NCI-H1092 treated with DMSO at 0.1 percent for 48 hours (cell line): ENCODE measurements at regions not wholly inside any gene's neighbourhood (a gene's known extent, or its start where the extent isn't known, plus 50 kb on each side); places are given as distances from the start of the nearest gene placed in this dataset.

Experiments used
- DNase-seq: peaks from one replicate; lab custom pipeline; 2025; lab: John Stamatoyannopoulos, UW

- DNase-seq, result peak; percentile 4
Measured at GRCh38 chr13:39244561-39245230, 206.4 kb downstream of the NHLRC3 start.

- no peak for DNase-seq
Measured at GRCh38 chr13:39245688-39246087, 207.4 kb downstream of the NHLRC3 start.

GRCh38 chr13:39249982-39250381 is 211.7 kb downstream of the NHLRC3 start:
- DNase-seq, result no peak

GRCh38 chr13:39250440-39250839 is 212.2 kb downstream of the NHLRC3 start:
- no peak for DNase-seq

GRCh38 chr13:39251340-39251739 is 213.1 kb downstream of the NHLRC3 start:
- no peak for DNase-seq

GRCh38 chr13:39253774-39254173 is 215.5 kb downstream of the NHLRC3 start:
- DNase-seq, result no peak

- DNase-seq, result no peak
Measured at GRCh38 chr13:39254601-39255000, 216.3 kb downstream of the NHLRC3 start.

GRCh38 chr13:39257642-39258041 is 219.4 kb downstream of the NHLRC3 start:
- DNase-seq, result no peak

- no peak for DNase-seq
Measured at GRCh38 chr13:39259371-39260140, 221.3 kb downstream of the NHLRC3 start.

GRCh38 chr13:39263033-39263432 is 224.8 kb downstream of the NHLRC3 start:
- DNase-seq, result peak; percentile 53

- no peak for DNase-seq
Measured at GRCh38 chr13:39263531-39263930, 225.3 kb downstream of the NHLRC3 start.

- no peak for DNase-seq
Measured at GRCh38 chr13:39266426-39266825, 228.2 kb downstream of the NHLRC3 start.

GRCh38 chr13:39268398-39268797 is 230.1 kb downstream of the NHLRC3 start:
- DNase-seq, result no peak

- no peak for DNase-seq
Measured at GRCh38 chr13:39269004-39269403, 230.7 kb downstream of the NHLRC3 start.

- DNase-seq, result no peak
Measured at GRCh38 chr13:39269411-39269810, 231.2 kb downstream of the NHLRC3 start.

GRCh38 chr13:39272994-39273393 is 234.7 kb downstream of the NHLRC3 start:
- DNase-seq, result no peak

- peak; percentile 9 for DNase-seq
Measured at GRCh38 chr13:39273953-39274738, 235.9 kb downstream of the NHLRC3 start.

GRCh38 chr13:39274739-39275325 is 236.6 kb downstream of the NHLRC3 start:
- no peak for DNase-seq

- no peak for DNase-seq
Measured at GRCh38 chr13:39279077-39279476, 240.8 kb downstream of the NHLRC3 start.

- no peak for DNase-seq
Measured at GRCh38 chr13:39281539-39282150, 243.4 kb downstream of the NHLRC3 start.

- DNase-seq, result no peak
Measured at GRCh38 chr13:39282400-39282972, 244.2 kb downstream of the NHLRC3 start.

- DNase-seq, result no peak
Measured at GRCh38 chr13:39283072-39283471, 244.8 kb downstream of the NHLRC3 start.
